HEK293T (cell line): ENCODE measurements at regions not wholly inside any gene's neighbourhood (a gene's known extent, or its start where the extent isn't known, plus 50 kb on each side); places are given as distances from the start of the nearest gene placed in this dataset.
"Not testable (repeated sequence)": the region's sequence is repeated elsewhere in the genome, so short reads cannot be mapped to it uniquely, and the experiment has no call there.

Experiments used
- CTCF ChIA-PET: fragments of 350-600 bp; formaldehyde crosslinking; extraction: SDS; loops from one replicate; lab custom pipeline; 2021; ENCODE audit warnings: antibody characterized with exemption, inconsistent platforms; lab: Yijun Ruan, JAX
- POLR2A ChIA-PET: fragments of 350-600 bp; formaldehyde crosslinking; extraction: SDS; loops from one replicate; lab custom pipeline; 2020; ENCODE audit warnings: antibody characterized with exemption, inconsistent platforms; lab: Yijun Ruan, JAX
- DNase-seq: peaks from one replicate; pipeline ENCODE4 v3.0.0; 2012; ENCODE audit warnings: mixed read lengths; ENCODE audit errors: extremely low spot score
- ARNT ChIP-seq: fragments of 450-650 bp; IDR thresholded peaks from 2 replicates; pipeline ENCODE4 v1.6.1; 2017; ENCODE audit warnings: mild to moderate bottlenecking
- BHLHE40 ChIP-seq: fragments of 450-650 bp; IDR thresholded peaks from 2 replicates; pipeline ENCODE4 v1.6.1; 2016; ENCODE audit warnings: mild to moderate bottlenecking, moderate library complexity, borderline replicate concordance
- CTBP1 ChIP-seq: fragments of 450-650 bp; IDR thresholded peaks from 2 replicates; pipeline ENCODE4 v1.6.1; 2016; ENCODE audit warnings: borderline replicate concordance
- ELF4 ChIP-seq: fragments of 450-650 bp; IDR thresholded peaks from 2 replicates; pipeline ENCODE4 v1.6.1; 2017; ENCODE audit warnings: antibody characterized with exemption
- FOXA1 ChIP-seq: fragments of 450-650 bp; IDR thresholded peaks from 2 replicates; pipeline ENCODE4 v1.6.1; 2016; ENCODE audit warnings: mild to moderate bottlenecking
- FOXK2 ChIP-seq: fragments of 450-650 bp; IDR thresholded peaks from 2 replicates; pipeline ENCODE4 v1.6.1; 2016; ENCODE audit warnings: mild to moderate bottlenecking
- FOXM1 ChIP-seq: fragments of 450-650 bp; IDR thresholded peaks from 2 replicates; pipeline ENCODE4 v1.6.1; 2017; ENCODE audit warnings: mild to moderate bottlenecking, borderline replicate concordance
- HDGF ChIP-seq: fragments of 450-650 bp; IDR thresholded peaks from 2 replicates; pipeline ENCODE4 v1.6.1; 2017; ENCODE audit warnings: antibody characterized with exemption, borderline replicate concordance
- L3MBTL2 ChIP-seq: fragments of 450-650 bp; conservative IDR thresholded peaks from 2 replicates; pipeline ENCODE4 v1.6.1; 2016; ENCODE audit warnings: mild to moderate bottlenecking
- LEF1 ChIP-seq: fragments of 450-650 bp; IDR thresholded peaks from 2 replicates; pipeline ENCODE4 v1.6.1; 2017; ENCODE audit warnings: mild to moderate bottlenecking, borderline replicate concordance
- NFRKB ChIP-seq: fragments of 450-650 bp; IDR thresholded peaks from 2 replicates; pipeline ENCODE4 v1.6.1; 2016; ENCODE audit warnings: mild to moderate bottlenecking, moderate library complexity
- PKNOX1 ChIP-seq: fragments of 450-650 bp; IDR thresholded peaks from 2 replicates; pipeline ENCODE4 v1.6.1; 2016
- SP1 ChIP-seq: fragments of 450-650 bp; IDR thresholded peaks from 2 replicates; pipeline ENCODE4 v1.6.1; 2017
- SUZ12 ChIP-seq: fragments of 450-650 bp; IDR thresholded peaks from 2 replicates; pipeline ENCODE4 v1.6.1; 2016; ENCODE audit warnings: mild to moderate bottlenecking
- TARDBP ChIP-seq: fragments of 450-650 bp; IDR thresholded peaks from 2 replicates; pipeline ENCODE4 v1.6.1; 2016
- ZNF384 ChIP-seq: fragments of 450-650 bp; IDR thresholded peaks from 2 replicates; pipeline ENCODE4 v1.6.1; 2016

DNA sequence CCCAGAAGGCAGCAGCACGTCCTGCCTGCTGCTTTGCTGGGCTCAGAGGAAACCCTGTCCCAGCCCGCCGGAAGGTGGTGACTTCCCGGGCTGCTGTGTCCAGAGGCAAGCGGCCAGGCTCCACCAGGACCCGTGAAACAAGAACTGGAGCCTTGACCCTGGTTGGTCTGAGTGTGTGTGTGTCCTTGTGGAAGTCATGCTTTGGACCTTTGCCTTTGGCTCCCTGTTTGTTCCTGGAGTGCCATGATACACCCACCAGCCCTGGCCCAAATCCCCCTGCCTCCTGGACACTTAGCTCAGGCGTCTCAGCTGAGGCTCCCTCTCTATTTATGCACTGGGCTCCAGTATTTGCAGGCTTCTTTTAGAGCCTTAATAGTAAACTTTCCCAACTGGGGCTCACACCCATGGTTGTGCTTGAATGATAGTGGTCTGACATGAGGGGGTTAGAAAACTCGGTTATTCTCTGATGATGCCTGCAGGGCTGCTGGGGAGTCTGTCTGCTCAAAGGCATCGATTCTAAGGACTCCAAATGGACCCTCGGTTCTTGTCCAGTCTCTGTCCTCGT lies 72.2 kb downstream of the C9orf50 start:
- ChIA-PET CTCF (no interaction called here), POLR2A (no interaction called here)
- TF ChIP-seq LEF1, result no peak
- TF ChIP-seq L3MBTL2, result no peak
- DNase-seq, result no peak

- no peak for DNase-seq
- CTCF ChIA-PET, result no interaction called here
- TF ChIP-seq L3MBTL2 (no peak), CTBP1 (no peak), SUZ12 (no peak), PKNOX1 (no peak)
- POLR2A ChIA-PET, result no interaction called here
These were observed 72.9 kb downstream of the C9orf50 start for GRCh38 chr9:129547869-129548570.

GRCh38 chr9:129547063-129547462 lies 73.8 kb downstream of the C9orf50 start:
- TF ChIP-seq SUZ12, result no peak
- TF ChIP-seq FOXM1, result no peak
- no peak for TF ChIP-seq SP1
- no peak for TF ChIP-seq FOXA1
- TF ChIP-seq ARNT, result no peak
- TF ChIP-seq CTBP1, result no peak
- no peak for TF ChIP-seq BHLHE40
- TF ChIP-seq ELF4, result no peak
- no peak for TF ChIP-seq HDGF
- TF ChIP-seq ZNF384, result no peak
- TF ChIP-seq FOXK2, result no peak
- no peak for TF ChIP-seq TARDBP
- DNase-seq, result no peak
- ChIA-PET POLR2A (no interaction called here), CTCF (no interaction called here)

- POLR2A ChIA-PET, DNase-seq, CTCF ChIA-PET: not testable (repeated sequence)
These were observed 75.0 kb downstream of the C9orf50 start for GRCh38 chr9:129545876-129546275.

DNA sequence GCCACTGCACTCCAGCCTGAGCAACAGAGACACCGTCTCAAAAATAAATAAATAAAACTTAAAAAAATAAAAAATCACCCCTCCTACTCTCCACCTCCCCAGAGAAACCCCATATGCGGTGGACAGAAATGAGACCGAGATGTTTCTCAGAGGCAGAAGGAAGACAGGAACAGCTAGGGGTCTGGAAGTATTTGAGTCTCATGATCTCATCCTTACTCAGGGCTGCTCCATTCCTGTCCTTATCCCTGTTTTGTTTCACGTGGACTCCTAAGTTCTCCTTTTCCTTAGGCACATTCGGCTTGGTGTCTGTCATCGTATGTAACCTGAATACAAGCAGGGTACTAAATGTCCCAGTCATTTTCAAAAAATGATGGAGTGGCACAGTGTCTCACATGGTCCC lies 76.1 kb downstream of the C9orf50 start:
- no peak for DNase-seq
- ChIA-PET POLR2A (no interaction called here), CTCF (no interaction called here)
- no peak for TF ChIP-seq BHLHE40
- no peak for TF ChIP-seq PKNOX1
- no peak for TF ChIP-seq SP1
- TF ChIP-seq TARDBP, result no peak
- no peak for TF ChIP-seq FOXM1
- no peak for TF ChIP-seq FOXK2
- TF ChIP-seq HDGF, result no peak
- TF ChIP-seq LEF1, result no peak
- no peak for TF ChIP-seq SUZ12
- TF ChIP-seq FOXA1, result no peak
- no peak for TF ChIP-seq ELF4
- no peak for TF ChIP-seq ARNT
- no peak for TF ChIP-seq ZNF384
- TF ChIP-seq NFRKB, result no peak
- TF ChIP-seq L3MBTL2, result no peak
- TF ChIP-seq CTBP1, result no peak

GRCh38 chr9:129542741-129543140 lies 78.2 kb downstream of the C9orf50 start:
- no peak for TF ChIP-seq ARNT
- TF ChIP-seq CTBP1, result no peak
- no peak for TF ChIP-seq SUZ12
- TF ChIP-seq SP1, result no peak
- no peak for TF ChIP-seq LEF1
- no peak for TF ChIP-seq TARDBP
- no peak for TF ChIP-seq ZNF384
- no peak for TF ChIP-seq PKNOX1
- no peak for TF ChIP-seq FOXA1
- no peak for TF ChIP-seq L3MBTL2
- TF ChIP-seq NFRKB, result no peak
- no peak for TF ChIP-seq HDGF
- TF ChIP-seq ELF4, result no peak
- no peak for TF ChIP-seq BHLHE40
- TF ChIP-seq FOXM1, result no peak
- TF ChIP-seq FOXK2, result no peak
- POLR2A ChIA-PET, result no interaction called here

DNA sequence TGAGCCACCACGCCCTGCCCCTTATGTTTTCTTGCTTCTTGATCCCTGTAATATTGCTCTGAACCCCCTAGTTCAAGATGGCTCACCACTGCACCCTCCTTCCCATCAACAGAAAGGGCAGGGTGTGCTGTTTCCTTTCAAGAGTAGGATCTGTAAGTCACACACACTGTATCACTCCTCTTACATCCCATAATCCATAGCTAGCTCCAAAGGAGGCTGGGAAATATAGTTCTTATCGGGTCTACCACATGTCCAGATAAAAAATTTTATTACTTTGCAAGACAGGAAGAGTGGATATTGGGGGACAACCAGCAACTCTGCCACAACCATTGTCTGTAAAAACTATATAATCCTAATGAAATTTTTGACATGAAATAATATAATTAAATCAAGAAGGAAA lies 79.6 kb downstream of the C9orf50 start:
- CTCF ChIA-PET, result no interaction called here
- TF ChIP-seq BHLHE40, result no peak
- TF ChIP-seq NFRKB, result no peak
- TF ChIP-seq ARNT, result no peak
- POLR2A ChIA-PET, result no interaction called here

More at GRCh38 chr9:129542741-129543140, 78.2 kb downstream of the C9orf50 start:
- CTCF ChIA-PET, result no interaction called here
- DNase-seq, result no peak

More for the DNA sequence above, 79.6 kb downstream of the C9orf50 start:
- no peak for DNase-seq
